PC-3 (cell line): ENCODE measurements at regions not wholly inside any gene's neighbourhood (a gene's known extent, or its start where the extent isn't known, plus 50 kb on each side); places are given as distances from the start of the nearest gene placed in this dataset.

Experiments used
- ATAC-seq: fragments of 200-7000 bp; cut with Tn5 transposase; 2 replicates; pipeline ENCODE4 v1.9.1; 2020; ENCODE audit warnings: mild to moderate bottlenecking, moderate library complexity
- BruUV-seq: library from RNA; stranded (reverse); fragments of 400-500 nt; replicated peaks from 2 replicates; lab custom pipeline; 2021; lab: Mats Ljungman, UMichigan
- CTCF ChIA-PET: fragments of 300-600 bp; sonication (Branson Sonifier 250); formaldehyde crosslinking; loops from one replicate; lab custom pipeline; 2022; ENCODE audit warnings: antibody characterized with exemption; lab: Charles Lee
- POLR2A ChIA-PET: fragments of 300-600 bp; sonication (Branson Sonifier 250); formaldehyde crosslinking; loops from one replicate; lab custom pipeline; 2022; ENCODE audit warnings: antibody characterized with exemption; ENCODE audit not compliant: unreplicated experiment; lab: Charles Lee
- DNase-seq: peaks from one replicate; pipeline ENCODE4 v3.0.0-alpha.2; 2015
- H2AFZ ChIP-seq: fragments of 300-600 bp; sonication (generic); 2 replicates; pipeline ENCODE4 v1.6.0; 2016; ENCODE audit warnings: antibody characterized with exemption, low read length
- H3F3A ChIP-seq: fragments of 300-600 bp; sonication (generic); one replicate; pipeline ENCODE4 v1.6.0; 2017; ENCODE audit warnings: antibody characterized with exemption, low read length, control low read depth, mild to moderate bottlenecking; ENCODE audit not compliant: unreplicated experiment
- H3K27ac ChIP-seq: fragments of 300-600 bp; sonication (generic); 2 replicates; pipeline ENCODE4 v1.5.1; 2016; ENCODE audit warnings: mild to moderate bottlenecking, low read length
- H3K27me3 ChIP-seq: fragments of 300-600 bp; sonication (generic); 2 replicates; pipeline ENCODE4 v1.6.1; 2016; ENCODE audit warnings: low read length, mixed read lengths
- H3K36me3 ChIP-seq: fragments of 300-600 bp; sonication (generic); 2 replicates; pipeline ENCODE4 v1.6.1; 2016; ENCODE audit warnings: low read depth, mixed run types, low read length, mixed read lengths
- H3K4me1 ChIP-seq: fragments of 300-600 bp; sonication (generic); 2 replicates; pipeline ENCODE4 v1.5.1; 2016; ENCODE audit warnings: low read length; ENCODE audit not compliant: insufficient read depth
- H3K4me2 ChIP-seq: fragments of 300-600 bp; sonication (generic); 2 replicates; pipeline ENCODE4 v1.6.0; 2016; ENCODE audit warnings: low read length
- H3K4me3 ChIP-seq: fragments of 300-600 bp; sonication (generic); 2 replicates; pipeline ENCODE4 v1.5.1; 2016; ENCODE audit warnings: mild to moderate bottlenecking, low read length, mixed read lengths
- H3K79me2 ChIP-seq: fragments of 300-600 bp; sonication (generic); 2 replicates; pipeline ENCODE4 v1.6.1; 2017; ENCODE audit warnings: low read length, mixed read lengths
- H3K9ac ChIP-seq: fragments of 300-600 bp; sonication (generic); 2 replicates; pipeline ENCODE4 v1.6.0; 2016; ENCODE audit warnings: mild to moderate bottlenecking, low read length
- H3K9me2 ChIP-seq: fragments of 300-600 bp; sonication (generic); replicated peaks from 2 replicates; pipeline ENCODE4 v1.6.1; 2016; ENCODE audit warnings: mixed run types, low read length, mixed read lengths
- H3K9me3 ChIP-seq: fragments of 300-600 bp; sonication (generic); 2 replicates; pipeline ENCODE4 v1.6.1; 2016; ENCODE audit warnings: low read length, mixed read lengths
- H4K20me1 ChIP-seq: fragments of 300-600 bp; sonication (generic); 2 replicates; pipeline ENCODE4 v1.6.1; 2016; ENCODE audit warnings: low read length, mixed read lengths
- CTCF ChIP-seq: fragments of 300-600 bp; sonication (generic); conservative IDR thresholded peaks from 2 replicates; pipeline ENCODE4 v1.5.1; 2017; ENCODE audit warnings: antibody characterized with exemption, low read depth, mild to moderate bottlenecking, low read length
- EZH2 ChIP-seq: fragments of 300-600 bp; sonication (generic); IDR thresholded peaks from one replicate; pipeline ENCODE4 v1.6.1; 2017; ENCODE audit warnings: antibody characterized with exemption, mild to moderate bottlenecking, low read length; ENCODE audit not compliant: unreplicated experiment
- EZH2phosphoT487 ChIP-seq: fragments of 300-600 bp; sonication (generic); IDR thresholded peaks from 2 replicates; pipeline ENCODE4 v1.6.1; 2018; ENCODE audit warnings: mild to moderate bottlenecking, antibody characterized with exemption, low read length, borderline replicate concordance
- intact Hi-C: fragments of 100-400 bp; cut with micrococcal nuclease; formaldehyde crosslinking; loops from 2 replicates; pipeline ENCODE4 v1.9.0; 2023

GRCh38 chr18:68083776-68084175 is 567.3 kb upstream of the DSEL start:
- TF ChIP-seq EZH2 (no peak), CTCF (no peak), EZH2phosphoT487 (no peak)
- Histone ChIP-seq H3K9me3 (no peaks in the 10 kb centered on the region), H2AFZ (no peak overlapping the region), H3K27me3 (no peaks in the 10 kb centered on the region), H3K4me2 (no peak overlapping the region), H3K79me2 (no peaks in the 10 kb centered on the region), H3K4me1 (no peaks in the 10 kb centered on the region), H4K20me1 (no peaks in the 10 kb centered on the region), H3K9me2 (no peaks in the 10 kb centered on the region), H3K27ac (no peak overlapping the region), H3F3A (no peaks in the 10 kb centered on the region), H3K4me3 (no peak overlapping the region), H3K9ac (no peak overlapping the region), H3K36me3 (no peaks in the 10 kb centered on the region)
- no peak for ATAC-seq
- DNase-seq = no peak
- ChIA-PET POLR2A (no interaction called here), CTCF (no interaction called here)
- intact Hi-C loops = no loop called here
- BruUV-seq = no TSS peak

- Histone ChIP-seq H2AFZ (no peak overlapping the region), H3K4me2 (no peak overlapping the region), H3F3A (no peaks in the 10 kb centered on the region), H3K27ac (no peak overlapping the region), H3K36me3 (no peaks in the 10 kb centered on the region), H3K4me3 (no peak overlapping the region), H3K4me1 (no peaks in the 10 kb centered on the region), H3K9ac (no peak overlapping the region), H3K9me3 (no peaks in the 10 kb centered on the region), H3K79me2 (no peaks in the 10 kb centered on the region), H4K20me1 (no peaks in the 10 kb centered on the region), H3K9me2 (no peaks in the 10 kb centered on the region), H3K27me3 (no peaks in the 10 kb centered on the region)
- ATAC-seq (no peak), DNase-seq (no peak)
- BruUV-seq = no TSS peak
- no peak for TF ChIP-seq CTCF
- TF ChIP-seq EZH2phosphoT487 = no peak
- no peak for TF ChIP-seq EZH2
- intact Hi-C loops = no loop called here
- ChIA-PET CTCF (no interaction called here), POLR2A (no interaction called here)
Measured at GRCh38 chr18:68083131-68083530, 566.6 kb upstream of the DSEL start.

- Histone ChIP-seq H3K36me3 (no peaks in the 10 kb centered on the region), H3K4me3 (no peak overlapping the region), H3K9me2 (no peaks in the 10 kb centered on the region), H3K4me2 (no peak overlapping the region), H3K79me2 (no peaks in the 10 kb centered on the region), H4K20me1 (no peaks in the 10 kb centered on the region), H3K27ac (no peak overlapping the region), H3K4me1 (no peaks in the 10 kb centered on the region), H2AFZ (no peak overlapping the region), H3K27me3 (no peaks in the 10 kb centered on the region), H3K9ac (no peak overlapping the region), H3F3A (no peaks in the 10 kb centered on the region), H3K9me3 (no peaks in the 10 kb centered on the region)
- ATAC-seq = no peak
- no peak for DNase-seq
- ChIA-PET CTCF (no interaction called here), POLR2A (no interaction called here)
- BruUV-seq = no TSS peak
- TF ChIP-seq CTCF (no peak), EZH2phosphoT487 (no peak), EZH2 (no peak)
- intact Hi-C loops = no loop called here
Measured at GRCh38 chr18:68072744-68073143, 556.2 kb upstream of the DSEL start.
